ENCODE measurements at regions not wholly inside any gene's neighbourhood (a gene's known extent, or its start where the extent isn't known, plus 50 kb on each side); places are given as distances from the start of the nearest gene placed in this dataset.

GRCh38 chr9:126156898-126157297 lies 169.7 kb upstream of the MVB12B start:
- TF ChIP-seq CBX8 (IDR thresholded peaks at IDR 0.05; ENCODE audit: borderline replicate concordance, low read depth, low read length) (no peak), SAP30 (IDR thresholded peaks at IDR 0.05; ENCODE audit: insufficient read depth, insufficient replicate concordance, low read length) (no peak), SIRT6 (IDR thresholded peaks at IDR 0.05; ENCODE audit: low read length) (no peak), CTCF (IDR thresholded peaks at IDR 0.05; ENCODE audit: control extremely low read depth in 1 of 3, insufficient read depth in 1 of 3, low read depth in 1 of 3, low read length in 3 of 3) (no peak), SP2 (IDR thresholded peaks at IDR 0.05; ENCODE audit: low read length) (no peak), EP300 (IDR thresholded peaks at IDR 0.05; ENCODE audit: borderline replicate concordance in 1 of 2, low read depth in 2 of 2, low read length in 2 of 2) (no peak), ASH2L (IDR thresholded peaks at IDR 0.05; ENCODE audit: low read length) (no peak), BCL11A (IDR thresholded peaks at IDR 0.05; ENCODE audit: low read depth in 2 of 2, low read length in 2 of 2) (no peak), POLR2AphosphoS5 (IDR thresholded peaks at IDR 0.05; ENCODE audit: low read depth, low read length) (no peak), KDM5A (IDR thresholded peaks at IDR 0.05; ENCODE audit: low read length) (no peak)
